Right ventricle myocardium inferior (tissue), 1 donor: ENCODE measurements at regions not wholly inside any gene's neighbourhood (a gene's known extent, or its start where the extent isn't known, plus 50 kb on each side); places are given as distances from the start of the nearest gene placed in this dataset.

ENCODE experiments used
- ATAC-seq: fragments of 200-7000 bp; cut with Tn5 transposase; one replicate; pipeline ENCODE4 v1.9.1; 2020; ENCODE audit warnings: mild to moderate bottlenecking, moderate library complexity
- DNase-seq: peaks from one replicate; pipeline ENCODE4 v3.0.0; 2021; ENCODE audit errors: missing footprints
- intact Hi-C: fragments of 100-400 bp; cut with DNase I; formaldehyde crosslinking; loops from one replicate; pipeline ENCODE4 v1.11.0; 2022
- donor health status: DM: no; HTN: yes; CAD: no; lungs with severe emphysema.

GRCh38 chr5:52656569-52657246, 131.0 kb upstream of the ITGA1 start:
- DNase-seq, result no peak
- intact Hi-C loops, result loop anchor here (2.0 kb wide), 1 partner anchor 1698 kb away; no protein-coding TSS in a partner anchor
- no peak for ATAC-seq

- ATAC-seq (no peak), DNase-seq (no peak)
- intact Hi-C loops, result loop anchor here (2.0 kb wide), 1 partner anchor 1698 kb away; no protein-coding TSS in a partner anchor
Observed at GRCh38 chr5:52657247-52657645, 130.5 kb upstream of the ITGA1 start.

GRCh38 chr5:52658246-52658645, 129.5 kb upstream of the ITGA1 start:
- DNase-seq (no peak), ATAC-seq (no peak)
- intact Hi-C loops, result no loop called here

DNA sequence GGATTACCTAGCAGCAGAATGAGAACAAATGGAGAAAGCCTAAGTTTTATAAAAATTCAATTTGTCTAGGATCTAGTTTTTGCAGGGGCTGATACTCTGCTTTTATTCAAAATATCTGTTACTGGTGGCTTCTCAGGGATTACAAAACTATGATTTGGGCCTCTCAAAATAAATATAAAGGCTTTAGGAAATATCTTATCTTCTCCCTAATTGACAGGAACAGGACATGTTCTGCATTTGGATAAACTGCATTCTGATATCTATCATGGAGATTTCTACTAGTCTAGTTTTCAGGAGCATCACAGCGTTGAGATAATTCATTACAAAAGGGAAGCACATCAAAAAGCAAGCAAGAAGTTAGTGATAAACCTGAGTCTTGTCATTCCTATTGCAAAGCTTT, 127.1 kb upstream of the ITGA1 start:
- no peak for DNase-seq
- ATAC-seq, result no peak
- intact Hi-C loops, result no loop called here

- DNase-seq, result no peak
- ATAC-seq, result no peak
- intact Hi-C loops, result no loop called here
Observed at GRCh38 chr5:52661903-52662595, 125.7 kb upstream of the ITGA1 start.

- no peak for DNase-seq
- intact Hi-C loops, result no loop called here
- no peak for ATAC-seq
Observed at GRCh38 chr5:52665559-52665958, 122.2 kb upstream of the ITGA1 start.

DNA sequence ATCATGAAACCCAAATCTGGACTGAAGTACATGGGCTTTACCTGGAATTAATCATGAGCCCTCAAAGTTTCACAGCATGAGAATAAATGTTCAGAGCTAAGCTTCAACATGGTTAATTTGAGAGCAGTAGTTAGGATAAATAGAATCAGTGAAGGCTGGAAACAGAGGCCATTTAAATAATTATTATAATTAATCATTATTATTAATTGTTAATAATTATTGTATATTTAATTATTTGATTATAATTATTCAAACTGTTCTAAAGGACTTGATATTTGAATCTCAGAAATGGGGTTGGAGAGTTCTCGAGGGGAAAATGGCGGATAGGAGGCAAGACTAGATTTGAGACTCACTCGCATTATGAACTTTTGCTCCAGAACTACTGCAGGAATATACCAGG, 119.6 kb upstream of the ITGA1 start:
- DNase-seq (no peak), ATAC-seq (no peak)
- intact Hi-C loops, result no loop called here

DNA sequence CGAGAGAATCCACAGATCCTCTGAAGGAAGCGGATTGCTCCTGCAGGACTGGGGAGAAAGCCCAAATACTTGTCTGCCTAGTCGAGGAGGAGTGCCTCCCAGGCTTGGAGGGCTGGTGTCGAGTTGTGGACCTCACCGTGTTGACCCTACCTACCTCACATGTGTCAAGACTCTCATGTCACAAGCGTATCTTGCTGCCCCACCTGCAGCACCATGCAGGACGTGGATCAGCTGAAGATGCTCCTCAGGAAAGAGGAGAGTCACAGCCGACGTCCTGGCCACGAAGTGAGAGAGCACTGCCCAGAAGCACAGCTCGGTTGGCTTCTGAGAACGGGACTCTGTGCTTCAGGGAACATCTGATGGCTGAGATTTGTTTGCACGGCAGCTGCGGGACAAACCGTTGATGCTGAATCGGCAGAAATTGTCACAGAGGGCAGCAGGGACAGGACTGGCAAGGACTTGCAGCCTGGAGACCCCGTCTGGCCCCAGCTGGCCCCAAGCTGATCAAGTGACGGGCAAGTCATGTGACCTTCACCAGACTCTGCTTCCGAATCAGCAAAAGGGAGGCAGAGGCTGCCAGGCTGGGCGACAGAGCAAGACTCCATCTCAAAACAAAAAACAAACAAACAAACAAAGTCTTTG, 119.1 kb upstream of the ITGA1 start:
- DNase-seq, result no peak
- ATAC-seq, result no peak
- intact Hi-C loops, result no loop called here

DNA sequence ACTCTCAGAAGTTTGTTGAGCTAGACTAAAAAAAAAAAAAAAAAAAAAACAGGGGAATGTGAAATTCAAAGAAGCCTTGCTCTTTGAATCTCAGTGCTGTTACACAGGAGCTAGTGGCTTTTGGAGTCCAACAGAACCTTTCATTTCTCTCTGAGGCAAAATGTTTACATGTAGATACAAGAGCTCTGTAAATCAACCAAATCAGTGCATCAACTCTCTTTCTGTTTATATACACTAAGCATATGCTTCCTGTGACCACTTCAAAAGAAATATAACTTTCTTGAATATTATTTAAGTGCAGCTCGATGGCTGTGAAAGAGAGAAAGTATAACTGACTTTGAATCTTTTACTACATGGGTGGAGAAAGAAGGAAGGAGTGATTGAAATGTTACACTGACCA, 115.3 kb upstream of the ITGA1 start:
- ATAC-seq, result no peak
- intact Hi-C loops, result no loop called here
- DNase-seq, result no peak

DNA sequence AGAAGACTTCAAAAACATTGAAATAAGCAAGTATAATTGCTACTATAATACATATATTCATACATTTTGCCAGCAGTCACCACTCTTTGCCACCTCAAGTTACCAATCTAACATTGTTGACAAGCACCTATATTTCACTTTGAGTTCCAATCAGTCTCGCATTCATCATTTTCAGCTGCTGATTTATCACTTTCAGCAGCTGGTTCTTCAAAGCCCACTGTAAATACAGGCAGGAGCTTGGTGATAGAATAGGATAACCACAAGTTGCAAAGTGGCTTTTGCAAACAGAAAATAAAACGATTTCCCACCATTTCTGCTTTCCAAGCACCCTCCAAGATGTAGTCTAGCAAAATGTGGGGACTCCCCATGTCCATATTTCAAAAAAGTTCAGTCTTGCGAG, 114.2 kb upstream of the ITGA1 start:
- no peak for DNase-seq
- intact Hi-C loops, result no loop called here
- ATAC-seq, result no peak

DNA sequence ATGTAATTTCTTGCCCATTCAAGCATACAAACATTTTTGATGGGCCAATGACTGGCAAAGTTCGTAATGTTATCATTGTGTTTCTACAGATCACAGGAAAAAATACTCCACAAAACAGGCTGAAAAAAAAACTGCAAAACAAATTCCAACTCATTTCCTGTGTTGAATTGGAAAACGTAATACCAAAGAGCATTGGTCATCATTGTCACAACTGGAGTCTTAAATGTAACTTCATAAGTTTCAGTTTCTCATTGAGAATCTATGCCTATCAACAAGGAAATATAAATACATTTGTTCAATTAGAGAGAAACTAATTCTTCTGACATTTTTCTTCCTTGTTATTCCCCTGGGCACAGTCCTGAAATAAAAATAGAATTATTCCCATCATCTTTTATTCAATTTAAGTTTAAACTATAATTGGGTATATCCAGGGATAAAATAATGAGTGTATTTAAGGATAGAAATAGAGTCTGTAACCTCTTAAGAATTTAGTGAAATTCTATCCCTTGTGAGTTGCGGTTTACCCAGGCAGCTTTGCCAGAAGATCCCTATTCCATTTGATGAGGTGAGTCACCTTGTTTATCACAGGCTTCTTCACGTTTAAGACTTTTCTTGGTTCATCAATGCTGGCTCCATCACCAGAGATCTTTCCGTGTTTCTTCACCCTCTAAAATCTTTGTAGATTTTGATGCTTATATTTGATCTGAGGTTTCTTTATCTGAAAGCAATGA, 112.7 kb upstream of the ITGA1 start:
- no peak for ATAC-seq
- intact Hi-C loops, result no loop called here
- no peak for DNase-seq

GRCh38 chr5:52682492-52682891, 105.2 kb upstream of the ITGA1 start:
- intact Hi-C loops, result no loop called here
- ATAC-seq (no peak), DNase-seq (no peak)

DNA sequence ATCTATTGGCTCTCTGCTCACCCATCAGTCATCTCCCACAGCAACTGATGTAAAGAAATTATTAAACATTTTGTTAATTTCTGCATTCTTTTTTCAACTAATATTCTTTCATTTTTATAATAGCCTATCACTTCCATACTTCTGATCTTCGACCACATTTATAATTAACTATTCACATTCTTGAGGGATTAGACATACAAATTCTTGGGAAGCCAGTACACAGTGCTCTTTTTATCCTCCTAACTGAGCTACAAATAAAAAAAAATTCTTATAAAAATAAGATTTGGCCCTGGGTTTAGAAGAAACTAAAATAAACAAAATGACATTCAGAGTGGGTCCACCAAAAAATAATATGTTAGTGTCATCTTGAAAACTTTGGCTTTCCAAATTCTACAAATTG, 103.7 kb upstream of the ITGA1 start:
- intact Hi-C loops, result no loop called here
- DNase-seq (no peak), ATAC-seq (no peak)

DNA sequence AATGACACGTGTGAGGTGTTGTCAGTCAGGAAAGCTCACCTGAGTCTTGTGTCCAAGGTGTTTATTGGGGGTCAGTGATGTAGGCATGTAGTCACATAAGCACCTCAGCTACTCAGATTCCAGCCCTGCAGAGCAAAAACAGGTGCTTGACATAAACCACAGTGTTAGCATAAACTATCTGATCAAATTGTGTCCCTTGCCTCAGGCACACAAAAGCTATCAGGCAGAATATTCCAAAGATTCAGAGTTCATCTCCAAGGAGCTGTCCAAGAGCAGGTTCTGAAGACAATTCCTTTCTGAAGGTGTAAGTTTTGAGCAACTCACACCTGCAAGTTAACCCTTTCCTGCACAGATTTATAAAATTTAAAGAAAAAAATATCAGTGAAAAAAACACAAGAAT, 102.2 kb upstream of the ITGA1 start:
- no peak for ATAC-seq
- intact Hi-C loops, result no loop called here
- no peak for DNase-seq

DNA sequence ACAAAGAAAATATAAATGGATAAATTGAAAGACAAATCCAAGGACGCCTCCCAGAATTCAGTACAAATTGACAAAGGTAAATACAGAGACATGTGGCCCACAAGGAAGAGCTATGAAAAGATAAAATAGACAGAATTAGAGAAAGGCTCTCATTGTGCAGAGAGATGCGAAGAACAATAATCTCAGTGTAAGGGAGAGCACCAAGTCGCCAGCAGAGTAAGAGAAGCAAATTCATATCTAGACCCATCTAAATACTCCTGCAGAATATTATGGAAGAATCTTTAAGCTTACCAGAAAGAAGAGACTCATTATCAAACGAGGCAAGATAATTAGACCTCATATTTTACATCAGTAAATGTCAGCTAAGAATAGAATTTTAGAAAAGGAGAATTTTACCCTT, 101.7 kb upstream of the ITGA1 start:
- ATAC-seq, result no peak
- intact Hi-C loops, result no loop called here
- DNase-seq, result no peak

DNA sequence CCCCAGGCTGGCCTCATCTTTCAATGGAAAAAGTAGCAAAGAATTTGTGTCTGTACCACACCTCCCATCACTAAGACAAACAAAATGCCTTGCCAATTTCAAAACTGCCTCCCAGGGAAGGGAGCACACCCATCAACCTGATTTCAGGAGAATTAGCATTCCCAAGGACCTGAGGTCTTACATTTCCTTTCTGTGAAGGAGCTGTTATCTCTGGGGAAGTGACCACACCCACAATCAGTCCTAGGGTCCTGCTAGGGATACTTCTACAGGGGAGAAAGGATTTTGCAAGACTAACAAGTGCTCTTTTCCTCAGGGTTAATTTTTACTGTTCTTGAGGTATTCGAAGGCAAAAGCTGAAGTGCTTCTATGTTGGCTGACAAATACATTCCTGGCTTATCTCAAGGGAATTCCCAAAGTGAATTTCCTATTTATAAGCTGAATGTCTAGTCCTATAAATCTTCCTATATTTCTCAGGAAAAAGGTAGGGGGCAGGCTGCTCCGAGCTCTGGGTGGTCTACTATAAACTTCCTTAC, 97.4 kb upstream of the ITGA1 start:
- ATAC-seq, result no peak
- intact Hi-C loops, result loop anchor here (5.0 kb wide), 3 partner anchors 82 to 227 kb away; partner anchors contain the start of genes ITGA1 and PELO
- no peak for DNase-seq

GRCh38 chr5:52692039-52692438, 95.7 kb upstream of the ITGA1 start:
- intact Hi-C loops, result loop anchor here (5.0 kb wide), 3 partner anchors 80 to 225 kb away; partner anchors contain the start of genes ITGA1 and PELO
- no peak for DNase-seq
- no peak for ATAC-seq

DNA sequence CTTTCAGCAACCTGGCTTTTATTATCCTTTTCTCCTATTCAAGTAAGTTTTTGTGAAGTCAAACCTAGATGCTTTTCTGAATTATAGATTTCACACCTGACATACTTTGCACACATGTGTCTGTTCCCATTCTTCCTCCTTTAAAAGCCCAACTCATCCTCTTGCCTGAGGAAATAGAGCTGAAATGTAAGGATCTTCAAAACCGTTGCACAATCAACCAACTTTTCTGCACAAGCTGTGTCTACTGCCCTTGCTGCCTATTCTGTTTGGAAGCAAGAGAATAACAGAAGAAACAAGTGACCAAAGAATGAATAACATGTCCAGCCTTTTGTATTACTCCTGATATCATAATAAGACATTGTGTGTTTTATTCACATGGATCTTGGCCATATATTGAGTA, 95.1 kb upstream of the ITGA1 start:
- intact Hi-C loops, result loop anchor here (5.0 kb wide), 3 partner anchors 80 to 225 kb away; partner anchors contain the start of genes ITGA1 and PELO
- ATAC-seq (no peak), DNase-seq (no peak)

DNA sequence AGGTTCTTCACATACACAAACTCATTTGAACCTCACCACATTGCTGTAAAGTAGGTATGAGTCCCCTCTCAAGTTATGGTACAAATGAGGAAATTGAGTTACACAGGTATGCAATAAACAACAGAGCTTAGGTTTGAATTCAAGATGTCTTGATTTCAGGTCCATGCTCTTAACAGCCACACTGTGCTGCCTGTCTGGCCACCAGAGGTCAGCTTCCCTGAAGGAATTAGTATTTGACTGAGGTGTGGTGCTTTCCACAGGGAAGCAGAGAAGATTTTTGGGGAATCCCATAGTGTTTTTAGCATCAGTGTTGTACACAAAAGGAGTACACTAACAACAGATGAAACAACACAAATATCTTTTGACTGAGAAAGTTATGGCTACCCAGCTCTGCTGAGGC, 94.4 kb upstream of the ITGA1 start:
- intact Hi-C loops, result loop anchor here (5.0 kb wide), 3 partner anchors 79 to 224 kb away; partner anchors contain the start of genes ITGA1 and PELO
- no peak for ATAC-seq
- DNase-seq, result peak; percentile 63
